NCI-H2107 treated with DMSO at 0.1 percent for 48 hours (cell line): ENCODE measurements at regions not wholly inside any gene's neighbourhood (a gene's known extent, or its start where the extent isn't known, plus 50 kb on each side); places are given as distances from the start of the nearest gene placed in this dataset.
"Not testable (repeated sequence)": the region's sequence is repeated elsewhere in the genome, so short reads cannot be mapped to it uniquely, and the experiment has no call there.

Experiments used
- DNase-seq: peaks from one replicate; lab custom pipeline; 2025; ENCODE audit not compliant: unreplicated experiment; lab: John Stamatoyannopoulos, UW

- not testable (repeated sequence) for DNase-seq
Measured at GRCh38 chr2:22186261-22186828, 1062.6 kb downstream of the TDRD15 start.

GRCh38 chr2:22189893-22190480 is 1066.2 kb downstream of the TDRD15 start:
- no peak for DNase-seq

GRCh38 chr2:22194218-22194617 is 1070.5 kb downstream of the TDRD15 start:
- no peak for DNase-seq

GRCh38 chr2:22196806-22197205 is 1073.0 kb downstream of the TDRD15 start:
- no peak for DNase-seq

- DNase-seq = no peak
Measured at GRCh38 chr2:22198381-22199283, 1074.9 kb downstream of the TDRD15 start.

- DNase-seq = no peak
Measured at GRCh38 chr2:22199994-22200393, 1076.2 kb downstream of the TDRD15 start.

- no peak for DNase-seq
Measured at GRCh38 chr2:22209545-22209944, 1085.8 kb downstream of the TDRD15 start.

GRCh38 chr2:22213237-22213636 is 1089.5 kb downstream of the TDRD15 start:
- no peak for DNase-seq

- no peak for DNase-seq
Measured at GRCh38 chr2:22215517-22215916, 1091.7 kb downstream of the TDRD15 start.

- DNase-seq = no peak
Measured at GRCh38 chr2:22217881-22218280, 1094.1 kb downstream of the TDRD15 start.

GRCh38 chr2:22221006-22221405 is 1097.2 kb downstream of the TDRD15 start:
- DNase-seq = no peak

GRCh38 chr2:22238967-22239366 is 1115.2 kb downstream of the TDRD15 start:
- no peak for DNase-seq

- no peak for DNase-seq
Measured at GRCh38 chr2:22247466-22247865, 1123.7 kb downstream of the TDRD15 start.

- no peak for DNase-seq
Measured at GRCh38 chr2:22248851-22249250, 1125.1 kb downstream of the TDRD15 start.

GRCh38 chr2:22253171-22253570 is 1129.4 kb downstream of the TDRD15 start:
- no peak for DNase-seq

- no peak for DNase-seq
Measured at GRCh38 chr2:22261165-22261564, 1123.8 kb upstream of the KLHL29 start.

- no peak for DNase-seq
Measured at GRCh38 chr2:22270341-22270740, 1114.6 kb upstream of the KLHL29 start.

- DNase-seq = no peak
Measured at GRCh38 chr2:22273853-22274252, 1111.1 kb upstream of the KLHL29 start.

- DNase-seq = no peak
Measured at GRCh38 chr2:22274661-22275060, 1110.3 kb upstream of the KLHL29 start.

GRCh38 chr2:22276696-22277095 is 1108.3 kb upstream of the KLHL29 start:
- DNase-seq = no peak

GRCh38 chr2:22279541-22279940 is 1105.4 kb upstream of the KLHL29 start:
- no peak for DNase-seq

- DNase-seq = no peak
Measured at GRCh38 chr2:22281033-22281432, 1103.9 kb upstream of the KLHL29 start.
